ENCODE measurements at regions not wholly inside any gene's neighbourhood (a gene's known extent, or its start where the extent isn't known, plus 50 kb on each side); places are given as distances from the start of the nearest gene placed in this dataset.

- H3K79me2 ChIP-seq (ENCODE audit: control insufficient read depth, insufficient read depth, low read length): no peaks in the 10 kb centered on the region
- H3K36me3 ChIP-seq (ENCODE audit: control insufficient read depth, insufficient read depth, low read length): no peaks in the 10 kb centered on the region
- no peak overlapping the region for H3K27ac ChIP-seq (ENCODE audit: extremely low read depth, low read depth, low read length)
- FAIRE-seq (no peak), ATAC-seq (no peak), DNase-seq (ENCODE audit: extremely low read depth in 1 of 4, low spot score in 3 of 4) (no peak)
- ChIA-PET CTCF (ENCODE audit: low intra/inter-chr PET ratio) (no interaction called here), POLR2A (no interaction called here)
- H3K4me3 ChIP-seq: no peak overlapping the region
- WGBS (ENCODE audit: insufficient coverage, low coverage, missing lambda C conversion rate): 5% methylated on average over 3 of the region's 3 CpGs
- H3K9me1 ChIP-seq (ENCODE audit: control insufficient read depth, insufficient read depth, low read length): no peaks in the 10 kb centered on the region
- H3K4me2 ChIP-seq (ENCODE audit: insufficient read depth, low read length): no peak overlapping the region
- peaks cover 23 to 40% of the 10 kb centered on the region in 2 experiments; a peak in 4 of 5 replicates for H3K27me3 ChIP-seq (ENCODE audit: control insufficient read depth in 2 of 2, insufficient read depth in 2 of 2, low read length in 2 of 2)
- in situ Hi-C loops (cut with MboI) (no loop called here), intact Hi-C loops (cut with micrococcal nuclease) (no loop called here)
- H3K4me1 ChIP-seq (replicated peaks in 1 of 2; ENCODE audit: control insufficient read depth in 2 of 2, insufficient read depth in 2 of 2, low read length in 2 of 2): no peaks in the 10 kb centered on the region; a peak in 1 of 5 replicates
- no peak overlapping the region for H3K9ac ChIP-seq (ENCODE audit: insufficient read depth in 1 of 2, low read depth in 2 of 2, low read length in 2 of 2)
- H2AFZ ChIP-seq (ENCODE audit: low read depth, low read length): no peak overlapping the region
- no TSS peak for BruUV-seq (replicated peaks)
- no peaks in the 10 kb centered on the region for H3K9me3 ChIP-seq (replicated peaks; ENCODE audit: control insufficient read depth, insufficient read depth, low read depth, low read length)
- no peaks in the 10 kb centered on the region for H4K20me1 ChIP-seq (replicated peaks; ENCODE audit: control insufficient read depth, insufficient read depth, low read length)
- TF ChIP-seq TCF3 (CRISPR knock-in tag; IDR thresholded peaks at IDR 0.05) (no peak), ZNF431 (CRISPR knock-in tag; IDR thresholded peaks at IDR 0.05) (no peak), ARID2 (IDR thresholded peaks at IDR 0.05) (no peak), TAF1 (IDR thresholded peaks at IDR 0.05; ENCODE audit: control insufficient read depth, extremely low read depth, insufficient read depth, low read length, severe bottlenecking) (no peak), COPS2 (conservative IDR thresholded peaks at IDR 0.05) (no peak), POLR2B (IDR thresholded peaks at IDR 0.05; ENCODE audit: low read depth, partially characterized antibody) (no peak), CEBPG (CRISPR knock-in tag; IDR thresholded peaks at IDR 0.05) (no peak), CEBPG (tag; conservative IDR thresholded peaks at IDR 0.05 in 1 of 2, IDR thresholded peaks at IDR 0.05 in 1 of 2) (no peak), CREBBP (IDR thresholded peaks at IDR 0.05; ENCODE audit: low read depth, low read length) (no peak), ADNP (tag; IDR thresholded peaks at IDR 0.05) (no peak), HCFC1 (IDR thresholded peaks at IDR 0.05; ENCODE audit: low read depth, low read length) (no peak), ZNF316 (IDR thresholded peaks at IDR 0.05) (no peak)
Observed at GRCh38 chr2:54373855-54374254, 82.3 kb upstream of the SPTBN1 start.

All from K562 (cell line).